WTC11 (cell line): ENCODE measurements at regions not wholly inside any gene's neighbourhood (a gene's known extent, or its start where the extent isn't known, plus 50 kb on each side); places are given as distances from the start of the nearest gene placed in this dataset.

Experiments
- ATAC-seq: fragments of 200-7000 bp; cut with Tn5 transposase; 2 replicates; pipeline ENCODE4 v1.10.0; 2021; ENCODE audit warnings: mild to moderate bottlenecking, moderate library complexity
- CTCF ChIA-PET: fragments of 300-600 bp; sonication (Branson Sonifier 250); formaldehyde crosslinking; loops from one replicate; lab custom pipeline; 2021; ENCODE audit warnings: antibody characterized with exemption; lab: Charles Lee
- POLR2A ChIA-PET: fragments of 350-600 bp; sonication (Branson Sonifier 250); formaldehyde crosslinking; loops from one replicate; lab custom pipeline; 2021; ENCODE audit warnings: antibody characterized with exemption; lab: Charles Lee
- DNase-seq: peaks from one replicate; pipeline ENCODE4 v3.0.0; 2021; ENCODE audit warnings: low spot score
- H3K27ac Mint-ChIP-seq: 2 replicates; pipeline ENCODE4 v1.8.0; 2021; ENCODE audit warnings: mixed read lengths
- H3K27me3 Mint-ChIP-seq: 2 replicates; pipeline ENCODE4 v1.8.0; 2021; ENCODE audit warnings: low read depth, mild to moderate bottlenecking, moderate library complexity, mixed read lengths
- H3K36me3 Mint-ChIP-seq: 2 replicates; pipeline ENCODE4 v1.8.0; 2021; ENCODE audit warnings: mixed read lengths
- H3K4me1 Mint-ChIP-seq: 2 replicates; pipeline ENCODE4 v1.8.0; 2022; ENCODE audit warnings: mixed read lengths
- H3K4me3 Mint-ChIP-seq: 2 replicates; pipeline ENCODE4 v1.8.0; 2021; ENCODE audit warnings: mild to moderate bottlenecking, moderate library complexity, mixed read lengths
- H3K9me3 Mint-ChIP-seq: 2 replicates; pipeline ENCODE4 v1.8.0; 2021; ENCODE audit warnings: mixed read lengths
- ARID4B ChIP-seq: sonication (generic); formaldehyde crosslinking; IDR thresholded peaks from 2 replicates; pipeline ENCODE4 v1.8.0; 2023; ENCODE audit warnings: missing genetic modification reagents, mild to moderate bottlenecking, borderline replicate concordance
- ATF1 ChIP-seq: sonication (generic); formaldehyde crosslinking; IDR thresholded peaks from 2 replicates; pipeline ENCODE4 v1.8.1; 2023; ENCODE audit warnings: mild to moderate bottlenecking, moderate library complexity, missing genetic modification reagents
- ERG ChIP-seq: fragments of 250-450 bp; sonication (Bioruptor Pico); IDR thresholded peaks from 2 replicates; pipeline ENCODE4 v1.8.0; 2021; ENCODE audit warnings: mild to moderate bottlenecking
- GABPB1 ChIP-seq: sonication (generic); formaldehyde crosslinking; IDR thresholded peaks from 2 replicates; pipeline ENCODE4 v1.8.1; 2023; ENCODE audit warnings: mild to moderate bottlenecking, missing genetic modification reagents
- IRF1 ChIP-seq: sonication (generic); formaldehyde crosslinking; IDR thresholded peaks from 2 replicates; pipeline ENCODE4 v1.8.0; 2023; ENCODE audit warnings: missing genetic modification reagents
- IRF2 ChIP-seq: sonication (generic); formaldehyde crosslinking; IDR thresholded peaks from 2 replicates; pipeline ENCODE4 v1.8.0; 2022; ENCODE audit warnings: low read depth, missing genetic modification reagents, borderline replicate concordance
- NFYB ChIP-seq: sonication (generic); formaldehyde crosslinking; conservative IDR thresholded peaks from 2 replicates; pipeline ENCODE4 v1.8.0; 2022; ENCODE audit warnings: low read depth, missing genetic modification reagents
- NR1H2 ChIP-seq: sonication (generic); formaldehyde crosslinking; IDR thresholded peaks from 2 replicates; pipeline ENCODE4 v1.9.0; 2021; ENCODE audit warnings: mild to moderate bottlenecking, moderate library complexity, missing genetic modification reagents
- NR2C2 ChIP-seq: sonication (generic); formaldehyde crosslinking; IDR thresholded peaks from 2 replicates; pipeline ENCODE4 v1.8.0; 2022; ENCODE audit warnings: mild to moderate bottlenecking, missing genetic modification reagents
- NR3C1 ChIP-seq: sonication (generic); formaldehyde crosslinking; conservative IDR thresholded peaks from 2 replicates; pipeline ENCODE4 v1.8.1; 2023; ENCODE audit warnings: low read depth, mild to moderate bottlenecking, missing genetic modification reagents
- USF1 ChIP-seq: sonication (generic); formaldehyde crosslinking; IDR thresholded peaks from 2 replicates; pipeline ENCODE4 v1.8.0; 2022; ENCODE audit warnings: mild to moderate bottlenecking, missing genetic modification reagents
- ZNF232 ChIP-seq: sonication (generic); formaldehyde crosslinking; IDR thresholded peaks from 2 replicates; pipeline ENCODE4 v1.8.0; 2022; ENCODE audit warnings: mild to moderate bottlenecking, missing genetic modification reagents
- ZNF281 ChIP-seq: sonication (generic); formaldehyde crosslinking; IDR thresholded peaks from 2 replicates; pipeline ENCODE4 v1.8.0; 2023; ENCODE audit warnings: mild to moderate bottlenecking, missing genetic modification reagents
- ZNF317 ChIP-seq: sonication (generic); formaldehyde crosslinking; IDR thresholded peaks from 2 replicates; pipeline ENCODE4 v1.8.1; 2023; ENCODE audit warnings: low read depth, mild to moderate bottlenecking, moderate library complexity, missing genetic modification reagents, borderline replicate concordance
- ZNF423 ChIP-seq: fragments of 250-450 bp; sonication (Bioruptor Pico); IDR thresholded peaks from 2 replicates; pipeline ENCODE4 v2.1.2; 2022; ENCODE audit warnings: mild to moderate bottlenecking, moderate library complexity
- ZNF512 ChIP-seq: sonication (generic); formaldehyde crosslinking; IDR thresholded peaks from 2 replicates; pipeline ENCODE4 v1.8.1; 2022; ENCODE audit warnings: missing genetic modification reagents, borderline replicate concordance

- TF ChIP-seq IRF1 (CRISPR knock-in tag) (no peak), USF1 (CRISPR knock-in tag) (no peak), ZNF281 (CRISPR knock-in tag) (no peak), ARID4B (no peak), ZNF512 (CRISPR knock-in tag) (no peak), NFYB (CRISPR knock-in tag) (no peak), ERG (CRISPR knock-in tag) (no peak), NR1H2 (CRISPR knock-in tag) (no peak), ZNF317 (CRISPR knock-in tag) (no peak), ZNF232 (CRISPR knock-in tag) (no peak), ATF1 (no peak), ZNF423 (no peak), IRF2 (CRISPR knock-in tag) (no peak)
- ChIA-PET CTCF (no interaction called here), POLR2A (no interaction called here)
- DNase-seq (no peak), ATAC-seq (no peak)
- peaks cover 20% of the 10 kb centered on the region for H3K36me3 Mint-ChIP-seq
- H3K4me1 Mint-ChIP-seq = peaks cover 7% of the 10 kb centered on the region; the same call in 1 of the 2 replicates
- H3K27ac Mint-ChIP-seq = no peak overlapping the region
- peaks cover 32% of the 10 kb centered on the region for H3K9me3 Mint-ChIP-seq
- no peaks in the 10 kb centered on the region for H3K27me3 Mint-ChIP-seq
- no peak overlapping the region for H3K4me3 Mint-ChIP-seq
Observed at GRCh38 chr7:52325237-52325636, 710.2 kb upstream of the POM121L12 start.

GRCh38 chr7:52323202-52323746, 712.2 kb upstream of the POM121L12 start:
- TF ChIP-seq GABPB1 (CRISPR knock-in tag) (no peak), ZNF512 (CRISPR knock-in tag) (peak; percentile 75; the same call in 1 of the 2 replicates), IRF1 (CRISPR knock-in tag) (no peak), NR2C2 (CRISPR knock-in tag) (no peak), NR3C1 (no peak)
- POLR2A ChIA-PET = no interaction called here
- H3K27ac Mint-ChIP-seq = no peak overlapping the region
- CTCF ChIA-PET = no interaction called here
- DNase-seq (no peak), ATAC-seq (no peak)
- no peak overlapping the region for H3K4me3 Mint-ChIP-seq
- H3K9me3 Mint-ChIP-seq = peaks cover 30% of the 10 kb centered on the region
- H3K4me1 Mint-ChIP-seq = peaks cover 7% of the 10 kb centered on the region; the same call in 1 of the 2 replicates
- peaks cover 11% of the 10 kb centered on the region for H3K36me3 Mint-ChIP-seq
- no peaks in the 10 kb centered on the region for H3K27me3 Mint-ChIP-seq
